Embryonic facial prominence (tissue), 1 donor: ENCODE measurements at regions not wholly inside any gene's neighbourhood (a gene's known extent, or its start where the extent isn't known, plus 50 kb on each side); places are given as distances from the start of the nearest gene placed in this dataset.

Experiments used
- DNase-seq: peaks from one replicate; pipeline ENCODE4 v3.0.0-alpha.2; 2016; ENCODE audit errors: extremely low spot score

DNA sequence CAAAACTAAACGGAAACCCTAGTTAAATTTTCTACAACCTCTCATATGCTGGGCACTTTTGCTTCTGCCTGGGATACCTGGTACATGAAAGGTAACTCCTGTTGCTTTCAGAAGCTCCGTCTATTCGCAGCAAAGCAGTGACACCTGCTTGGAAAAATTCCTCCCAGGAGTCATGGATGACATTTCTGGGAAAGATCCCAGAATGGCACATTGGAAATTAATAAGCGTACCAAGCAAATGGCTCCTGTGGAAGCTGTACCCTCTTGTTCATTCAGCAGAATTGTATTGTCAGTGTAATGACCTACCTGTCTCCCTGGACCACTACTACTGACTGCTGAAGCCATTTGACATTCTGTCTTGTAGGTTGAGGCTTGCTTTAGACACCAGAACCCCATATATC, 349.7 kb upstream of the NOCT start:
- DNase-seq, result no peak

DNA sequence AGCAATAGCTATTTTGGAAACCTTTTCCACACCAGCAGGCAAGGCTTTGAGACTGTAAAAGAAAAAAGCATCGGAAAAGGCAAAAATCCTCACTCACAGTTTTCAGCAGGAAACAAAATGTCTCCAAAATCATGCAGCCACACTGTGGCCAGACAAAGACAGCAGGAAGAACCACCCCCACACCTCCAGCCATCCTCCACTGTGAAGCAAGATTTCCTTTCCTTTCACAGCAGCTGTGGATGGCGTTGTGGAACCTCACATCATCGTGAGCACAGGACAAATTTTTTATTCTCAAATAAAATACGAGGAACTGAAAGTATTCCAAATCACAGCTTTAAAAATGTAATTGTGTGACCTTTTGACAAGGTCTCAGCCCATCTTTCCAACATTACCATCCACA, 351.7 kb upstream of the NOCT start:
- DNase-seq, result no peak

GRCh38 chr4:138659812-138660316, 355.7 kb upstream of the NOCT start:
- DNase-seq, result no peak

DNA sequence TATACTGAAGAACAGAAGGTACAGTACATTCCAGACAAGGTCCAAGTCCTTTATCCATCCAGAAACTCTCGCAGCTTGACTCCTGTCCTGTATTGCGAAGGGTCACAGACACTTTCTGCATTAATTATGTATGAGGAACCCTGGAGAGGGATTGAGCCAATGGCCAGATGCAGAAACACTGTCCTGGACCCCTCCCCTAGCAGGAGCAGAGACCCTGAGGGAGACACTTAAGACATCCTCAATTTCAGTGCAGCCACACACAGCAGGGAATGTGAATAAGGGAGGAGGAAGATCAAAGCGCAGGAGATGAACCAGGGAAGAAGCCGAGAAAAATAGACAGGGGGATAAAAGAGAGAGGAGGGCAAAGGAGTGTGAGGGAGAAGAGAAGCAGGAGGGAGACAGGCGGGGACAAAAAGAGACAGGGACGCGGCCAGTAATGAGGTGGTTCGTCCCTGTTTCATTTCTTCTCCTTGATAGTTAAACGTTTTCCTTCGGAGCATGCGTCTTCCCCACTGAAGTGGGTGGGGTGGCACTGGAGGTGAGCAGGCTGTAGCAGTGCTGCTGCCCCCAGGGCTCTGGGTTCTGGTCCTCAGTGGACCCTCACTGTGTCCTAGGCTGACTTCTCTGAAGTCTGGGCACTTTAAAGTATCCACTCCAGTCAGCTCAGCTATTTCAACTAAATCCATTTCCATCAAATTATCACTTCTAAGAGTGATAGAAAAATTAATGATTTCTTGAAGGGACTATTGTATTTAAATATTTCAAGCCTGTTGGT, 356.4 kb upstream of the NOCT start:
- no peak for DNase-seq

GRCh38 chr4:138658518-138658917, 357.1 kb upstream of the NOCT start:
- no peak for DNase-seq

GRCh38 chr4:138656990-138657389, 358.6 kb upstream of the NOCT start:
- DNase-seq, result no peak

DNA sequence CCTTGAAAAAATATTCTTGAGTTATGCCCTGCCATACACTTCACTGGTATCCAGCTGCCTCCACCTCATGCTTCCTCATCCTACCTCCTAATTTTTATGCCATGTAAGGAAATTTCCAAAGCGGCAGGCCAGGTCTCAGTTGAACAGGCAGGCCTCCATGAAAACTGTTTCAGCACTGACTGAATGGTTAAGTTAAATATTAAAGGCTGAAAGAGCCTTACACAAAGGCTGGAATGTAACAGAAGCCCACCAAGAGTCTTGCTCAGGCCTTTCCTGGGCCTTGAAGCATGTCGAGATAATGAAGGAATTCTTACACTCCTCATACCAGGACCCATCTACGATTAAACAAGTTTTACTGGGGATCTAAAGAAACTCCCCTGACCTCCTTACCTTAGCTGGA, 359.6 kb upstream of the NOCT start:
- DNase-seq, result no peak

GRCh38 chr4:138655286-138655685, 360.3 kb upstream of the NOCT start:
- no peak for DNase-seq

DNA sequence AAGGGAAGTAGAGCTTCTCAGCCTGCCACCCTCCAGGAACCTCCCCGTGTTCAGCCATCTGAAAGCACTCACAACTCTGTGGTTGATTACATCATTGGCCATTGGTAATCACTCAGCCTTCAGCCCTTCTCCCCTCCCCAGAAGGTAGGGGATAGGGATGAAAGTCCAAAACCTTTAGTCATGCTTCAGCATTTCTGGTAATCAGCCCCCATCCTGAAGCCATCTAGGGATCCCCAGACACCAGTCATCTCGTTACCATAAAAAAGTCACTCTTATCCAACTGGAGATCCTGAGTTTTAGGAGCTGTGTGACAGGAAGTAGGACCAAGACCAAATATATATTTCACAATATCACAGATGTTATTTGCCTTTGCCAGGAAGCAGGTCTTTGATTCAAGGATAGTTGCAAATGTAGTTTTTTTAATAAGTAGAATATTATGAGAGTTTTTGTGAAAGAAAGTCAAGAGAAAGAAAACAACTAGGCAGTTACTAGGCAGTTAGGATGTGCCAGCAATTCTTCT, 364.6 kb upstream of the NOCT start:
- DNase-seq, result no peak

DNA sequence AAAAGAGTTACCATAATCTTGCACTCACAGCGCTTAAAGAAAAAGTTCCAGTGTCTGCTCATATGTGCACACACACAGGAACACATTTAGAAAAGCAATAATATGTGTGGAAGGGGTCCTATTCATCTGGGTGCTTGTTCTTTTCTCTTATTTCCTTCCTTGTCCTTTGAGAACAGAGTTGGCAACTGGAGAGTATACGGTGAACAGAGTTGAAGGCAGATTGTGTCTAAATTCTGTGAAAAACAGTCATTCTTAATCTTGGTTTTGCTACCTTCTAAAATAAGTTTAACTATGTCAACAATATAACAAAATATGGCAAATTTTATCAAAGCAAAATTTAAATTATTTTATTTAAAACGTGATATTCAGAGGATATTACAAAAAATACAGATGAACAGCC, 365.1 kb upstream of the NOCT start:
- no peak for DNase-seq

DNA sequence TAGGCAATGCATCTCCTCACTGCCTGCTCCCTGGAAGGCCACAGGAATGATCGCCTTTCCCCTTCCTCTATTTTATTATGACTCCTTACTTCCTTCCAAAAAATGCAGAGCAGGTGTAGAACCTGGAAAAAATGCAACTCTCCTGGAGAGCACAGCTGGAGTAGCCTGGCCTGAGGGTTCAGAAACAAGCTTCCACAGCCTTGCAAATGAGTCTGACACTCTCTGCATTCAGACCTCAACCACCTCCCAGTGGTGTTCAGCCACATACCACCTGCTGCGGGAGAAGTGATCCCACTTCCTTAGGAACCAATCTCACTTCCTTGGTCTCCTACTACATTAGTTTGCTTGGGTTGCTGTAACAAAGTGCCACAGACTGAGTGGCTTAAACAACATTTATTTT, 368.1 kb upstream of the NOCT start:
- DNase-seq, result no peak

DNA sequence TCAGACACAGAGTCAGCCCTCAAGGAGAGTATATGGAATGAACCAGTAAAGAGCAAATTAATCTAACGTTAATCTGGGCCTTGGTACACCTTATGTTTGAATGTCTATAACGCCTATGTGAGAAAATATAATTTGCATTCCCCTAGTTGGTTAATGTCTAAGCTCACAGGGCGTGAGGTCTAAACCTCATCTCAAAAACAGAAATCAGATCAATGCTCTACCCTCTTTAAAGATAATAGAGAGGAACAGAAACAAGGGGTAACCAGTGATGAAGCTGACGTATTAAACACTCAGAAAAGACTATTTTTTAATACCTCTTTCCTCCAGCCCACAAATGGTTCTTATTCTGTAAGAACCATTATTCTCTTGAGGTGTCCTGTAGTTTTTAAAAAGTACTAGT, 369.2 kb upstream of the NOCT start:
- no peak for DNase-seq

- no peak for DNase-seq
Measured at GRCh38 chr4:138645289-138645688, 370.3 kb upstream of the NOCT start.

- DNase-seq, result no peak
Measured at GRCh38 chr4:138644322-138644721, 371.3 kb upstream of the NOCT start.

- no peak for DNase-seq
Measured at GRCh38 chr4:138643827-138644226, 371.8 kb upstream of the NOCT start.

GRCh38 chr4:138639018-138639741, 376.4 kb upstream of the NOCT start:
- DNase-seq, result no peak

DNA sequence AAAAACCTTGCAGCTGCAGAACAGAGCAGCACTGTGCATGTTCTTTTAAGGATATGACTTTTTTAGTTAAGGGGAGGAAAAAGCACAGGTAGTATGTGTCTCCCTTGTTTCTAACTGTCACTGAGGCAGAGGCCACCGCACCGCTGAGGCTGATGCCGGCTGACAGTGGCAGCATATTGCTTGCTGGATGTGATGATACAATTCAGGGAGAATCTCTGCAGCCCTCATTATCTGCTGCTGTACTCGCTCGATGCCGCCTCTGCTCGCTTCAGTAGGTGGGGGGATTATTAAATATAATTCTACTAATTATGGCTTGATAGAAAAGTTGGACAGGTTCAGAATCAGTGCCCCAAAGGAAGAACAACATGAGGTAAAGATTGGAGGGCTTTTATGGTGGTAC, 378.8 kb upstream of the NOCT start:
- DNase-seq, result no peak

GRCh38 chr4:138634915-138635314, 380.7 kb upstream of the NOCT start:
- DNase-seq, result no peak

DNA sequence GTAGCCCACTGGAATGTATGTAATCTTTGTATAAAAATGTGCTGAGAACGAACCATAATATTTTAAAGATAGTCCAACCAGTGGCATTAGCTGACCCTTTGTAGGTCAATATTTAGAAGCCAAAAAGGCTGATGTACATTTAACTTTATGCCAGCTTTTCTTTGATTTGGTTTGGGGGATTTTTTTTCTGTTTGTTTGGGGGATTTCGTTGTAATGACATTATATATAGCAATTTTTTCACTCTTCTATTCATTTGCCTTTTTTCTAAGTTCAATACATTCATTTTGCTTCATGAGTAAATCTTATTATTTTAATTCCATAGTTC, 382.0 kb upstream of the NOCT start:
- DNase-seq, result no peak

DNA sequence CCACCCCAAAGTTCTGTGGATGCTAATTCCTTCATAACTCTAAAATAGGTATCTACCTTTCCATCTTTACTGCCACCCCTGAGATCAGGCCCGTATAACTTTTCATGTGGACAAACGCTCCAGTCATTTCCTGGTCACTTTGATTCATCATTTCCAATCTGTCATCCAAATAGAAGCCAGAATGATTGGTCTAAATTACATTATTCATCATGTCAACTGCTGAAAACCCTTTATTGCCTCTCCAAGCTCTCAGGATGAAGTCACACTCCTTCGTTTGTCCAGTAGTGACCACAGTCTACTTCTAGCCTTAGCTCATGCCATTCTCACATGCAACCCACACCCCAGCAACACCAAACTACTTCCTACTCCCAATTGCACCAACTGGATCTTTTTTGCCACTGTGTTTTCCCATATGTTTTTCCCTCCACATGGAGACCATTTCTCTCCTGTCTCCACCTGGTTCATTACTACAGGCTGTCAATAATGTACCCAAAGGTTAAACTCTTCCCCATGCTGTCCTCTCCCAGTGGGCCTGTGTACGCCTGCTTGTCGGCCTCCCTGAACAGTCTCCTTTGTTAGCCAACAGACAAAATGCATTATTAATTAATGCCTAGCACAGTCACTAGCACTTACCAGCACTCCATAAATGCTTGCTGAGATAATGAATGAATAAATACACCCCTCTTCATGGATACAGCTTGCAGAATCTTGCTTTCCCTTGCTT, 382.6 kb upstream of the NOCT start:
- no peak for DNase-seq

- DNase-seq, result no peak
Measured at GRCh38 chr4:138630666-138631065, 384.9 kb upstream of the NOCT start.

- no peak for DNase-seq
Measured at GRCh38 chr4:138629669-138630068, 385.9 kb upstream of the NOCT start.

GRCh38 chr4:138627096-138627495, 384.9 kb upstream of the SLC7A11 start:
- no peak for DNase-seq
